Thymus (tissue), 11 donors: ENCODE measurements at regions not wholly inside any gene's neighbourhood (a gene's known extent, or its start where the extent isn't known, plus 50 kb on each side); places are given as distances from the start of the nearest gene placed in this dataset.

ENCODE experiments used
- DNase-seq, 9 donors: peaks; one replicate each; pipeline ENCODE4 v3.0.0-alpha.2; 2013; ENCODE audit warnings: low spot score in 9 of 9, low read depth in 6 of 9, missing footprints in 1 of 9
- H3K27ac ChIP-seq, 2 donors: one replicate each; pipeline ENCODE4 v1.5.1; 2013; ENCODE audit warnings: control low read depth in 1 of 2, low read depth in 1 of 2, low read length in 1 of 2, mild to moderate bottlenecking in 1 of 2, moderate library complexity in 1 of 2
- H3K27me3 ChIP-seq, 2 donors: one replicate each; pipeline ENCODE4 v1.5.1; 2013; ENCODE audit warnings: low read length in 1 of 2; ENCODE audit not compliant: control insufficient read depth in 2 of 2, insufficient read depth in 1 of 2
- H3K36me3 ChIP-seq, 2 donors: one replicate each; pipeline ENCODE4 v1.5.1; 2013; ENCODE audit warnings: low read length in 1 of 2, mild to moderate bottlenecking in 1 of 2, moderate library complexity in 1 of 2; ENCODE audit not compliant: control insufficient read depth in 2 of 2, insufficient read depth in 2 of 2
- H3K4me1 ChIP-seq, 2 donors: one replicate each; pipeline ENCODE4 v1.5.1; 2013; ENCODE audit warnings: low read length in 2 of 2; ENCODE audit not compliant: control insufficient read depth in 2 of 2, insufficient read depth in 2 of 2
- H3K4me3 ChIP-seq, 2 donors: one replicate each; pipeline ENCODE4 v1.5.1; 2013; ENCODE audit warnings: low read length in 2 of 2, control low read depth in 1 of 2, mild to moderate bottlenecking in 1 of 2
- H3K9me3 ChIP-seq, 2 donors: one replicate each; pipeline ENCODE4 v1.5.1; 2013; ENCODE audit warnings: low read length in 1 of 2, mild to moderate bottlenecking in 1 of 2; ENCODE audit not compliant: control insufficient read depth in 2 of 2, insufficient read depth in 1 of 2
- WGBS: extraction: QIAGEN DNeasy Blood & Tissue Kit; methylation state at CpG from one replicate; pipeline ENCODE4 v1.1.7; 2013; 5-methylcytosine and 5-hydroxymethylcytosine counted together
- donor health status: healthy.

GRCh38 chr2:82314836-82315472 is 2010.4 kb upstream of the LRRTM1 start:
- Histone ChIP-seq H3K27ac (no peak overlapping the region), H3K27me3 (no peaks in the 10 kb centered on the region), H3K4me3 (no peak overlapping the region), H3K4me1 (no peaks in the 10 kb centered on the region), H3K36me3 (no peaks in the 10 kb centered on the region), H3K9me3 (no peaks in the 10 kb centered on the region)
- 41% methylated on average over 1 of the region's 1 CpG for WGBS
- no peak for DNase-seq

GRCh38 chr2:82307511-82307910 is 2003.0 kb upstream of the LRRTM1 start:
- Histone ChIP-seq H3K9me3 (no peaks in the 10 kb centered on the region), H3K4me3 (no peak overlapping the region), H3K27ac (no peak overlapping the region), H3K36me3 (no peaks in the 10 kb centered on the region), H3K4me1 (no peaks in the 10 kb centered on the region), H3K27me3 (no peaks in the 10 kb centered on the region)
- DNase-seq = no peak

GRCh38 chr2:82301506-82301905 is 1997.0 kb upstream of the LRRTM1 start:
- H3K4me3 ChIP-seq = no peak overlapping the region
- DNase-seq = no peak
- H3K27ac ChIP-seq = no peak overlapping the region
- no peaks in the 10 kb centered on the region for H3K36me3 ChIP-seq
- 91% methylated on average over 5 of the region's 5 CpGs for WGBS
- no peaks in the 10 kb centered on the region for H3K27me3 ChIP-seq
- peaks cover 0 to 3% of the 10 kb centered on the region in 2 donors for H3K9me3 ChIP-seq
- no peaks in the 10 kb centered on the region for H3K4me1 ChIP-seq

GRCh38 chr2:82289446-82289845 is 1984.9 kb upstream of the LRRTM1 start:
- no peak overlapping the region for H3K27ac ChIP-seq
- no peaks in the 10 kb centered on the region for H3K27me3 ChIP-seq
- no peaks in the 10 kb centered on the region for H3K36me3 ChIP-seq
- no peaks in the 10 kb centered on the region for H3K4me1 ChIP-seq
- H3K4me3 ChIP-seq = no peak overlapping the region
- DNase-seq = no peak
- no peaks in the 10 kb centered on the region for H3K9me3 ChIP-seq
- 99% methylated on average over 1 of the region's 1 CpG for WGBS

GRCh38 chr2:82283075-82283474 is 1978.5 kb upstream of the LRRTM1 start:
- H3K36me3 ChIP-seq = no peaks in the 10 kb centered on the region
- no peak for DNase-seq
- WGBS = 93% methylated on average over 2 of the region's 2 CpGs
- no peak overlapping the region for H3K4me3 ChIP-seq
- no peaks in the 10 kb centered on the region for H3K4me1 ChIP-seq
- no peak overlapping the region for H3K27ac ChIP-seq
- no peaks in the 10 kb centered on the region for H3K27me3 ChIP-seq
- H3K9me3 ChIP-seq = peaks cover 0 to 1% of the 10 kb centered on the region in 2 donors

- WGBS = 81% methylated on average over 16 of the region's 16 CpGs
- no peaks in the 10 kb centered on the region for H3K27me3 ChIP-seq
- H3K9me3 ChIP-seq = peaks cover under 1 to 1% of the 10 kb centered on the region in 2 donors
- no peak for DNase-seq
- no peak overlapping the region for H3K4me3 ChIP-seq
- no peaks in the 10 kb centered on the region for H3K36me3 ChIP-seq
- H3K4me1 ChIP-seq = no peaks in the 10 kb centered on the region
- no peak overlapping the region for H3K27ac ChIP-seq
Measured at GRCh38 chr2:82282111-82282882, 1977.7 kb upstream of the LRRTM1 start.

GRCh38 chr2:82279367-82279766 is 1974.8 kb upstream of the LRRTM1 start:
- WGBS = 86% methylated on average over 1 of the region's 1 CpG
- no peak overlapping the region for H3K4me3 ChIP-seq
- no peak overlapping the region for H3K27ac ChIP-seq
- H3K27me3 ChIP-seq = no peaks in the 10 kb centered on the region
- no peak for DNase-seq
- no peaks in the 10 kb centered on the region for H3K4me1 ChIP-seq
- H3K9me3 ChIP-seq = peaks cover 1 to 3% of the 10 kb centered on the region in 2 donors
- H3K36me3 ChIP-seq = no peaks in the 10 kb centered on the region

GRCh38 chr2:82278416-82278815 is 1973.9 kb upstream of the LRRTM1 start:
- peaks cover 1 to 3% of the 10 kb centered on the region in 2 donors for H3K9me3 ChIP-seq
- H3K4me1 ChIP-seq = no peaks in the 10 kb centered on the region
- H3K4me3 ChIP-seq = no peak overlapping the region
- H3K27me3 ChIP-seq = no peaks in the 10 kb centered on the region
- H3K27ac ChIP-seq = no peak overlapping the region
- no peak for DNase-seq
- H3K36me3 ChIP-seq = no peaks in the 10 kb centered on the region
- WGBS = 69% methylated on average over 1 of the region's 1 CpG

- H3K27me3 ChIP-seq = no peaks in the 10 kb centered on the region
- no peak for DNase-seq
- H3K4me1 ChIP-seq = no peaks in the 10 kb centered on the region
- WGBS = 90% methylated on average over 2 of the region's 2 CpGs
- no peak overlapping the region for H3K27ac ChIP-seq
- no peak overlapping the region for H3K4me3 ChIP-seq
- no peaks in the 10 kb centered on the region for H3K36me3 ChIP-seq
- H3K9me3 ChIP-seq = peaks cover 0 to 3% of the 10 kb centered on the region in 2 donors
Measured at GRCh38 chr2:82275599-82275998, 1971.0 kb upstream of the LRRTM1 start.
